SK-N-SH treated with all-trans-retinoic acid at 6 μM for 48 hours (cell line): ENCODE measurements at regions not wholly inside any gene's neighbourhood (a gene's known extent, or its start where the extent isn't known, plus 50 kb on each side); places are given as distances from the start of the nearest gene placed in this dataset.

Experiments
- OSR1 ChIP-seq: fragments of 250-450 bp; sonication (Bioruptor Pico); IDR thresholded peaks from 2 replicates; pipeline ENCODE4 v1.8.0; 2022; ENCODE audit warnings: moderate library complexity, mild to moderate bottlenecking, inconsistent platforms
- RARB ChIP-seq: fragments of 250-450 bp; sonication (Bioruptor Pico); IDR thresholded peaks from 2 replicates; pipeline ENCODE4 v1.8.0; 2021; ENCODE audit warnings: mild to moderate bottlenecking, moderate library complexity
- TSHZ2 ChIP-seq: fragments of 250-450 bp; sonication (Bioruptor Pico); IDR thresholded peaks from 2 replicates; pipeline ENCODE4 v1.5.0; 2020; ENCODE audit warnings: mild to moderate bottlenecking, moderate library complexity
- ZFP3 ChIP-seq: fragments of 250-450 bp; sonication (Bioruptor Pico); IDR thresholded peaks from 2 replicates; pipeline ENCODE4 v1.5.0; 2020; ENCODE audit warnings: mild to moderate bottlenecking, moderate library complexity
- TF ChIP-seq, protein P1 (sequence below): fragments of 250-450 bp; sonication (Bioruptor Pico); IDR thresholded peaks from 2 replicates; pipeline ENCODE4 v1.5.1; 2020; ENCODE audit warnings: low read depth, mild to moderate bottlenecking, moderate library complexity
- TF ChIP-seq, protein P2 (sequence below): fragments of 250-450 bp; sonication (Bioruptor Pico); IDR thresholded peaks from 2 replicates; pipeline ENCODE4 v1.5.1; 2021; ENCODE audit warnings: mild to moderate bottlenecking, moderate library complexity

GRCh38 chr2:192718340-192718739, 523.6 kb upstream of the TMEFF2 start:
- TF ChIP-seq, protein P1, sequence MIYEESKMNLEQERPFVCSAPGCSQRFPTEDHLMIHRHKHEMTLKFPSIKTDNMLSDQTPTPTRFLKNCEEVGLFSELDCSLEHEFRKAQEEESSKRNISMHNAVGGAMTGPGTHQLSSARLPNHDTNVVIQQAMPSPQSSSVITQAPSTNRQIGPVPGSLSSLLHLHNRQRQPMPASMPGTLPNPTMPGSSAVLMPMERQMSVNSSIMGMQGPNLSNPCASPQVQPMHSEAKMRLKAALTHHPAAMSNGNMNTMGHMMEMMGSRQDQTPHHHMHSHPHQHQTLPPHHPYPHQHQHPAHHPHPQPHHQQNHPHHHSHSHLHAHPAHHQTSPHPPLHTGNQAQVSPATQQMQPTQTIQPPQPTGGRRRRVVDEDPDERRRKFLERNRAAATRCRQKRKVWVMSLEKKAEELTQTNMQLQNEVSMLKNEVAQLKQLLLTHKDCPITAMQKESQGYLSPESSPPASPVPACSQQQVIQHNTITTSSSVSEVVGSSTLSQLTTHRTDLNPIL (CRISPR knock-in tag): no peak
- TF ChIP-seq ZFP3 (CRISPR knock-in tag) (no peak), OSR1 (CRISPR knock-in tag) (no peak), RARB (no peak), TSHZ2 (no peak)
- TF ChIP-seq, protein P2, sequence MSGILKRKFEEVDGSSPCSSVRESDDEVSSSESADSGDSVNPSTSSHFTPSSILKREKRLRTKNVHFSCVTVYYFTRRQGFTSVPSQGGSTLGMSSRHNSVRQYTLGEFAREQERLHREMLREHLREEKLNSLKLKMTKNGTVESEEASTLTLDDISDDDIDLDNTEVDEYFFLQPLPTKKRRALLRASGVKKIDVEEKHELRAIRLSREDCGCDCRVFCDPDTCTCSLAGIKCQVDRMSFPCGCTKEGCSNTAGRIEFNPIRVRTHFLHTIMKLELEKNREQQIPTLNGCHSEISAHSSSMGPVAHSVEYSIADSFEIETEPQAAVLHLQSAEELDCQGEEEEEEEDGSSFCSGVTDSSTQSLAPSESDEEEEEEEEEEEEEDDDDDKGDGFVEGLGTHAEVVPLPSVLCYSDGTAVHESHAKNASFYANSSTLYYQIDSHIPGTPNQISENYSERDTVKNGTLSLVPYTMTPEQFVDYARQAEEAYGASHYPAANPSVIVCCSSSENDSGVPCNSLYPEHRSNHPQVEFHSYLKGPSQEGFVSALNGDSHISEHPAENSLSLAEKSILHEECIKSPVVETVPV (CRISPR knock-in tag): no peak
